ENCODE measurements at regions not wholly inside any gene's neighbourhood (a gene's known extent, or its start where the extent isn't known, plus 50 kb on each side); places are given as distances from the start of the nearest gene placed in this dataset.
"Not testable (repeated sequence)": the region's sequence is repeated elsewhere in the genome, so short reads cannot be mapped to it uniquely, and the experiment has no call there.

DNA sequence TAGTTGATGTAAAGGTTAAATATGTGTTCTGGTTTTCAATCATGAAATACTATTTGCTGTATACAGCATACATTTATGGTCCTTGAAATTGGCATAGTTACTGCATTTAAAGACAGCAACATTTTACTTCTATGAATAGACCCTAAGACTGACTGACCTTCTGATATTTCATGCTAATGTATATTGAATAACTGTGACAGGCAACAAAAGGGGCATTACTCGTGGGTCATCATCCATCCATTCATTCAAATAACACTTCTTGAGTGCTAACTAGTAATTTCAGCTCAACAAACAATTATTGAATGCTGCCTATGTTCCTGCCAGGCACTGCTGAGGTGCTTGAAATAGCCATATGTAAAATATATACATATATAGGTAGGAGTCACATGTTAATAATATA is 92.8 kb upstream of the ADAMTS3 start:
- Histone ChIP-seq H3K27ac (ENCODE audit: low read depth, low read length, severe bottlenecking) (no peak overlapping the region), H3K4me3 (ENCODE audit: extremely low read depth, insufficient read depth, low read length, poor library complexity, severe bottlenecking) (no peak overlapping the region), H3K36me3 (ENCODE audit: control insufficient read depth, insufficient read depth, low read length) (no peaks in the 10 kb centered on the region), H3K4me1 (ENCODE audit: control insufficient read depth, insufficient read depth, low read length, poor library complexity, severe bottlenecking) (no peaks in the 10 kb centered on the region), H3K9me3 (ENCODE audit: control insufficient read depth, low read length) (no peaks in the 10 kb centered on the region)
- no CpG with 5 or more reads among the region's 1 CpG for whole genome bisulfite sequencing, 2 experiments (ENCODE audit: insufficient coverage in 2 of 2)

DNA sequence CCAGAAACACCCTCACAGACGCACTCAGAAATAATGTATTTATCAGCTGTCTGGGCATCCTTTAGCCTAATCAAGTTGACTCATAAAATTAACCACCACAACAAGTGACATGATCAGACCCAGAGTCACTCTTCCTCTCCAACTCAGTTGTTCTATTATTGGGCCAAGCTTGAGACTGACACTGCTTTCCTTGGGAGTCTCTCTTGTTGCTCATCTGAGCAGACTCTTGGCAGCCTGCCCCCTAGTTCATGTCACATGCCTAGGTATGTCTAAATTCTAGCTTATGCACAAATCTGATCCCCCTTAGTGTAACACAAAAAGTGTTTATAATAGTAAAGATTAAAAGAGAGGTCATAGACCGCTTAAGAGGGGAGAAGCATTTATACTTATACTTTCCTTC is 72.6 kb upstream of the ADAMTS3 start:
- H3K27ac ChIP-seq (ENCODE audit: low read depth, low read length, severe bottlenecking): no peak overlapping the region

DNA sequence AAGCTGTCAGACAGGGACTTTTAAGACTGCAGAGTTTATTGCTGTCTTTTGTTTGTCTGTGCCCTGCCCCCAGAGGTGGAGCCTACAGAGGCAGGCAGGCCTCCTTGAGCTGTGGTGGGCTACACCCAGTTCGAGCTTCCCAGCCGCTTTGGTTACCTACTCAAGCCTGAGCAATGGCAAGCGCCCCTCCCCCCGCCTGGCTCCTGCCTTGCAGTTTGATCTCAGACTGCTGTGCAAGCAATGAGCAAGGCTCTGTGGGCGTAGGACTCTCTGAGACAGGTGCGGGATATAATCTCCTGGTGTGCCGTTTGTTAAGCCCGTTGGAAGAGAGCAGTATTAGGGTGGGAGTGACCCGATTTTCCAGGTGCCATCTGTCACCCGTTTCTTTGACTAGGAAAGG is 67.8 kb upstream of the ADAMTS3 start:
- not testable (repeated sequence) for H3K27ac ChIP-seq (ENCODE audit: low read depth, low read length, severe bottlenecking); H3K36me3 ChIP-seq (ENCODE audit: control insufficient read depth, insufficient read depth, low read length)
- WGBS, 2 experiments (ENCODE audit: insufficient coverage in 2 of 2): 92 to 97% methylated on average over 9 to 10 of the region's 10 CpGs

More for the DNA sequence above, 72.6 kb upstream of the ADAMTS3 start:
- Histone ChIP-seq H3K9me3 (ENCODE audit: control insufficient read depth, low read length) (no peaks in the 10 kb centered on the region), H3K4me3 (ENCODE audit: extremely low read depth, insufficient read depth, low read length, poor library complexity, severe bottlenecking) (no peak overlapping the region), H3K4me1 (ENCODE audit: control insufficient read depth, insufficient read depth, low read length, poor library complexity, severe bottlenecking) (no peaks in the 10 kb centered on the region), H3K36me3 (ENCODE audit: control insufficient read depth, insufficient read depth, low read length) (no peaks in the 10 kb centered on the region)
- WGBS, 2 experiments (ENCODE audit: insufficient coverage in 2 of 2): 89% methylated on average over 1 of the region's 2 CpGs; no CpG with 5 or more reads in 1 of the 2 experiments

DNA sequence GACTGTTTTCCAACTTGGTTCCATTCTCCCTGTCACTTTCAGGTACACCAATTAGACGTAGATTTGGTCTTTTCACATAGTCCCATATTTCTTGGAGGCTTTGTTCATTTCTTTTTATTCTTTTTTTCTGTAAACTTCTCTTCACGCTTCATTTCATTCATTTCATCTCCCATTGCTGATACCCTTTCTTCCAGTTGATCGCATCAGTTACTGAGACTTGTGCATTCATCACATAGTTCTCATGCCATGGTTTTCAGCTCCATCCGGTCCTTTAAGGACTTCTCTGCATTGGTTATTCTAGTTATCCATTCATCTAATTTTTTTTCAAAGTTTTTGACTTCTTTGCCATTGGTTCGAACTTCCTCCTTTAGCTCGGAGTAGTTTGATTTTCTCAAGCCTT is 66.9 kb upstream of the ADAMTS3 start:
- H3K36me3 ChIP-seq (ENCODE audit: control insufficient read depth, insufficient read depth, low read length); H3K27ac ChIP-seq (ENCODE audit: low read depth, low read length, severe bottlenecking); H3K4me1 ChIP-seq (ENCODE audit: control insufficient read depth, insufficient read depth, low read length, poor library complexity, severe bottlenecking); H3K9me3 ChIP-seq (ENCODE audit: control insufficient read depth, low read length); H3K4me3 ChIP-seq (ENCODE audit: extremely low read depth, insufficient read depth, low read length, poor library complexity, severe bottlenecking): not testable (repeated sequence)
- whole genome bisulfite sequencing, 2 experiments (ENCODE audit: insufficient coverage in 2 of 2): 89 to 100% methylated on average over 3 to 4 of the region's 6 CpGs

More for the DNA sequence above, 67.8 kb upstream of the ADAMTS3 start:
- not testable (repeated sequence) for H3K9me3 ChIP-seq (ENCODE audit: control insufficient read depth, low read length); H3K4me3 ChIP-seq (ENCODE audit: extremely low read depth, insufficient read depth, low read length, poor library complexity, severe bottlenecking); H3K4me1 ChIP-seq (ENCODE audit: control insufficient read depth, insufficient read depth, low read length, poor library complexity, severe bottlenecking)

DNA sequence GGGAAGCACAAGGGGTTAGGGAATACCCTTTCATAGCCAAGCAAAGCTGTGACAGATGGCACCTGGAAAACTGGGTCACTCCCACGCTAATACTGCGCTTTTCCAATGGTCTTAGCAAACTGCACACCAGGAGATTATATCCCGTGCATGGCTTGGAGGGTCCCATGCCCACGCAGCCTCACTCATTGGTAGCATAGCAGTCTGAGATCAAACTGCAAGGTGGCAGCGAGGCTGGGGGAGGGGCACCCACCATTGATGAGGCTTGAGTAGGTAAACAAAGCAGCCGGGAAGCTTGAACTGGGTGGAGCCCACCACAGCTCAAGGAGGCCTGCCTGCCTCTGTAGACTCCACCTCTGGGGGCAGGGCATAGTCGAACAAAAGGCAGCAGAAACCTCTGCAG is 63.2 kb upstream of the ADAMTS3 start:
- WGBS, 2 experiments (ENCODE audit: insufficient coverage in 2 of 2): 87 to 90% methylated on average over 6 to 7 of the region's 7 CpGs
- H3K4me3 ChIP-seq (ENCODE audit: extremely low read depth, insufficient read depth, low read length, poor library complexity, severe bottlenecking); H3K36me3 ChIP-seq (ENCODE audit: control insufficient read depth, insufficient read depth, low read length); H3K4me1 ChIP-seq (ENCODE audit: control insufficient read depth, insufficient read depth, low read length, poor library complexity, severe bottlenecking); H3K9me3 ChIP-seq (ENCODE audit: control insufficient read depth, low read length); H3K27ac ChIP-seq (ENCODE audit: low read depth, low read length, severe bottlenecking): not testable (repeated sequence)

DNA sequence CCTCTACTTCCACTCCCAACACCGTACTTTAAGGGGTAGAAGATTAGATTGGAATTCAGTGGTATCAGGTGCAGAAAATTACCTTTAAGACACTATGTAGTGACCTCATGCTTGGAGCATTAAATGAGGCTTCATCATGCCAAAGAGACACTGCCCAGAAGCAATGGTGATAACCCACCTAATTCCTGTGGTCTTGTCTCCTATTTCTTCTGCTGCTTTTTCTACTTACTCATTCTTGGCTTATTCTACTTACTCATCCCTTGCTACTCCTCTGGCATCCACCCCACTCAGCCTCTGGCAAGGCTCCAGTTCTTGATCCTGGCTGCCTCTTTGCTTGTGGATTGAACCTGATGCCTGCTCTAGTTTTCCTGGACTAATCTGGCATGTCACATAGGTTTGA is 62.3 kb upstream of the ADAMTS3 start:
- H3K4me1 ChIP-seq (ENCODE audit: control insufficient read depth, insufficient read depth, low read length, poor library complexity, severe bottlenecking): no peaks in the 10 kb centered on the region
- H3K27ac ChIP-seq (ENCODE audit: low read depth, low read length, severe bottlenecking): no peak overlapping the region
- WGBS, 2 experiments (ENCODE audit: insufficient coverage in 2 of 2): no CpG with 5 or more reads among the region's 1 CpG
- no peaks in the 10 kb centered on the region for H3K36me3 ChIP-seq (ENCODE audit: control insufficient read depth, insufficient read depth, low read length)
- H3K4me3 ChIP-seq (ENCODE audit: extremely low read depth, insufficient read depth, low read length, poor library complexity, severe bottlenecking): no peak overlapping the region
- H3K9me3 ChIP-seq (ENCODE audit: control insufficient read depth, low read length): no peaks in the 10 kb centered on the region

DNA sequence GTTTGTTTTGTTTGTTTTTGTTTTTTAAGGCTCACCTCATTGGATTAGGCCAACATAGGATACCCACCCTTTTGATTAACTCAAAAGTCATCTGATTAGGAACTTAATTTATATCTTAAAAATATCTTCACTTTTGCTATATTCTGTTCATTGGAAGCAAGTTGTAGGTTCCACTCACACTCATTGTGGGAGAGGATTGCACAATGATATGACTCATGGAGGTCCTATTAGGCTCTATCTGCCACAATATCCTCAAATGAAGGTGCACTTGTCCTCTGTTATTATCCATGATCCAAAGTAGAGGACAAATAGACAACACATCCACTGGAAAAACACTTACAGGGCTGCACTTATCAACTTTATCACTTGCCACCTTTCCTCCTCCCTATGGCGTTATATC is 60.5 kb upstream of the ADAMTS3 start:
- H3K9me3 ChIP-seq (ENCODE audit: control insufficient read depth, low read length): no peaks in the 10 kb centered on the region
- H3K36me3 ChIP-seq (ENCODE audit: control insufficient read depth, insufficient read depth, low read length): no peaks in the 10 kb centered on the region
- H3K27ac ChIP-seq (ENCODE audit: low read depth, low read length, severe bottlenecking): no peak overlapping the region
- 83% methylated on average over 1 of the region's 1 CpG; no CpG with 5 or more reads in 1 of the 2 experiments for WGBS, 2 experiments (ENCODE audit: insufficient coverage in 2 of 2)
- no peaks in the 10 kb centered on the region for H3K4me1 ChIP-seq (ENCODE audit: control insufficient read depth, insufficient read depth, low read length, poor library complexity, severe bottlenecking)
- no peak overlapping the region for H3K4me3 ChIP-seq (ENCODE audit: extremely low read depth, insufficient read depth, low read length, poor library complexity, severe bottlenecking)

DNA sequence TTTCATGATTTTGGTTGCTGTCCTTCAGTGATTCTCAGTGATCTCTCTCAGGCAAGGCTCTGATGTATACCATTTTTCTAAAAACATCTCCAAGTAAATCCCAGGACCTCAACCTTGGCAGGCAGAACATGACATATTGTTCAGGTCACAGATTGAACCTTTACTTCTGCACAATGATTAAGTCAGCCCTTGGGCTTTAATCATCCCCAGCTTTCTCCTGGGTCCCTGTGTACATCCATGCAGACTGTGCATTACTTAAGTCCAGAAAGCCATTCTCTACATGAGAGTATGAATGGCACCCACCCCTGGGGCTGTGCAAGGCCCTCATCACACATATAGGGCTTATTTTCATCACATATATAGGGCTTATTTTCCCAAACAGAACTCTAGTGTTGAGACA is 58.7 kb upstream of the ADAMTS3 start:
- Histone ChIP-seq H3K4me3 (ENCODE audit: extremely low read depth, insufficient read depth, low read length, poor library complexity, severe bottlenecking) (no peak overlapping the region), H3K36me3 (ENCODE audit: control insufficient read depth, insufficient read depth, low read length) (no peaks in the 10 kb centered on the region), H3K4me1 (ENCODE audit: control insufficient read depth, insufficient read depth, low read length, poor library complexity, severe bottlenecking) (no peaks in the 10 kb centered on the region), H3K9me3 (ENCODE audit: control insufficient read depth, low read length) (no peaks in the 10 kb centered on the region), H3K27ac (ENCODE audit: low read depth, low read length, severe bottlenecking) (no peak overlapping the region)
